22Rv1 (cell line): ENCODE measurements at regions not wholly inside any gene's neighbourhood (a gene's known extent, or its start where the extent isn't known, plus 50 kb on each side); places are given as distances from the start of the nearest gene placed in this dataset.

ENCODE experiments used
- ZFX ChIP-seq: fragments of 450-650 bp; IDR thresholded peaks from 2 replicates; pipeline ENCODE4 v1.6.1; 2017; ENCODE audit warnings: antibody characterized with exemption, borderline replicate concordance
- TF ChIP-seq, protein P1 (sequence below): fragments of 450-650 bp; IDR thresholded peaks from 2 replicates; pipeline ENCODE4 v1.5.1; 2017; ENCODE audit warnings: mild to moderate bottlenecking

GRCh38 chr6:164007881-164008280 is 593.4 kb downstream of the QKI start:
- TF ChIP-seq, protein P1, sequence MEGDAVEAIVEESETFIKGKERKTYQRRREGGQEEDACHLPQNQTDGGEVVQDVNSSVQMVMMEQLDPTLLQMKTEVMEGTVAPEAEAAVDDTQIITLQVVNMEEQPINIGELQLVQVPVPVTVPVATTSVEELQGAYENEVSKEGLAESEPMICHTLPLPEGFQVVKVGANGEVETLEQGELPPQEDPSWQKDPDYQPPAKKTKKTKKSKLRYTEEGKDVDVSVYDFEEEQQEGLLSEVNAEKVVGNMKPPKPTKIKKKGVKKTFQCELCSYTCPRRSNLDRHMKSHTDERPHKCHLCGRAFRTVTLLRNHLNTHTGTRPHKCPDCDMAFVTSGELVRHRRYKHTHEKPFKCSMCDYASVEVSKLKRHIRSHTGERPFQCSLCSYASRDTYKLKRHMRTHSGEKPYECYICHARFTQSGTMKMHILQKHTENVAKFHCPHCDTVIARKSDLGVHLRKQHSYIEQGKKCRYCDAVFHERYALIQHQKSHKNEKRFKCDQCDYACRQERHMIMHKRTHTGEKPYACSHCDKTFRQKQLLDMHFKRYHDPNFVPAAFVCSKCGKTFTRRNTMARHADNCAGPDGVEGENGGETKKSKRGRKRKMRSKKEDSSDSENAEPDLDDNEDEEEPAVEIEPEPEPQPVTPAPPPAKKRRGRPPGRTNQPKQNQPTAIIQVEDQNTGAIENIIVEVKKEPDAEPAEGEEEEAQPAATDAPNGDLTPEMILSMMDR: no peak
- no peak for TF ChIP-seq ZFX
